Lower leg skin (tissue), 4 donors: ENCODE measurements at regions not wholly inside any gene's neighbourhood (a gene's known extent, or its start where the extent isn't known, plus 50 kb on each side); places are given as distances from the start of the nearest gene placed in this dataset.

ENCODE experiments used
- DNase-seq, 2 donors: peaks; one replicate each; pipeline ENCODE4 v3.0.0-alpha.2; 2019; ENCODE audit warnings: low spot score in 2 of 2
- H3K4me3 ChIP-seq: fragments of 200-600 bp; sonication (generic); 2 replicates; pipeline ENCODE4 v1.5.1; 2017; ENCODE audit warnings: mild to moderate bottlenecking, low read depth; ENCODE audit not compliant: poor library complexity, severe bottlenecking
- POLR2A ChIP-seq, 2 donors: fragments of 450-650 bp; IDR thresholded peaks; one replicate each; pipeline ENCODE4 v1.6.1; 2016 to 2017; ENCODE audit warnings: antibody characterized with exemption in 2 of 2, mild to moderate bottlenecking in 1 of 2, moderate library complexity in 1 of 2
- WGBS, 2 donors: methylation state at CpG; one replicate each; pipeline ENCODE4 v1.1.5; 2018; 5-methylcytosine and 5-hydroxymethylcytosine counted together
- intact Hi-C: fragments of 100-400 bp; cut with DNase I; formaldehyde crosslinking; loops from one replicate; pipeline ENCODE4 v1.15.0; 2023; ENCODE audit warnings: low total_unique reads
- TF ChIP-seq, protein P1 (sequence below), 3 donors: fragments of 450-650 bp; IDR thresholded peaks; one replicate each; pipeline ENCODE4 v1.5.1; 2016; ENCODE audit warnings: antibody characterized with exemption in 3 of 3, mild to moderate bottlenecking in 3 of 3, moderate library complexity in 2 of 3

DNA sequence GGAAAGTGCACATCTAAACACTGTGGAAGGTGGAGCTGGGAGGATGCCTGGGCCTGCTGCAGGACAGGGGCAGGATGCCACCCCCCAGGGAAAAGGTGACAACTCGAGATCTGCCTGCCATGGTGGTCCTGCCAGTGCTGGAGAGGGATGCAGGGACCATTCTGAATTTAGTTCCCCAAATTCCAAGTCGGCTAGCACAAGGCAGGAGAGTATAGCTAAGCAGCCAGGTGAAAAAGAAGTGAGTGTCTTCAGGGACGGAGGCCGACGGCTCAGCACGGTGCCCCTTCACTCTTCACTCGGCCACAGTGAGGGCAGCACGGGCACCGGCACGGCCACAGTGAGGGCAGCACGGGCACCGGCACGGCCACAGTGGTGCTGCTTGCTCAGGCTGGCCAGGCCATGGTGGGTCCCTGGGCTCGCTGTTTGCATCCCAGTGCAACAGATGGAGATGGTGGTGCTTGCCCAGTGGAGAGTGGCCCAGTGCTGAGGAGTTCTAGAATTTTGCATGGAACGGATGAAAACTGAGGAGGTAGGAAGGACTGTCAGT is 161.3 kb upstream of the SHH start:
- WGBS, 2 donors = 86 to 90% methylated on average over 15 of the region's 15 CpGs
- intact Hi-C loops = no loop called here
- TF ChIP-seq, protein P1, sequence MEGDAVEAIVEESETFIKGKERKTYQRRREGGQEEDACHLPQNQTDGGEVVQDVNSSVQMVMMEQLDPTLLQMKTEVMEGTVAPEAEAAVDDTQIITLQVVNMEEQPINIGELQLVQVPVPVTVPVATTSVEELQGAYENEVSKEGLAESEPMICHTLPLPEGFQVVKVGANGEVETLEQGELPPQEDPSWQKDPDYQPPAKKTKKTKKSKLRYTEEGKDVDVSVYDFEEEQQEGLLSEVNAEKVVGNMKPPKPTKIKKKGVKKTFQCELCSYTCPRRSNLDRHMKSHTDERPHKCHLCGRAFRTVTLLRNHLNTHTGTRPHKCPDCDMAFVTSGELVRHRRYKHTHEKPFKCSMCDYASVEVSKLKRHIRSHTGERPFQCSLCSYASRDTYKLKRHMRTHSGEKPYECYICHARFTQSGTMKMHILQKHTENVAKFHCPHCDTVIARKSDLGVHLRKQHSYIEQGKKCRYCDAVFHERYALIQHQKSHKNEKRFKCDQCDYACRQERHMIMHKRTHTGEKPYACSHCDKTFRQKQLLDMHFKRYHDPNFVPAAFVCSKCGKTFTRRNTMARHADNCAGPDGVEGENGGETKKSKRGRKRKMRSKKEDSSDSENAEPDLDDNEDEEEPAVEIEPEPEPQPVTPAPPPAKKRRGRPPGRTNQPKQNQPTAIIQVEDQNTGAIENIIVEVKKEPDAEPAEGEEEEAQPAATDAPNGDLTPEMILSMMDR (IDR thresholded peaks at IDR 0.05) = no peak
- no peak for TF ChIP-seq POLR2A (IDR thresholded peaks at IDR 0.05)
- peak in 1 of 2 donors; percentile 68 for DNase-seq
- no peak overlapping the region for H3K4me3 ChIP-seq

DNA sequence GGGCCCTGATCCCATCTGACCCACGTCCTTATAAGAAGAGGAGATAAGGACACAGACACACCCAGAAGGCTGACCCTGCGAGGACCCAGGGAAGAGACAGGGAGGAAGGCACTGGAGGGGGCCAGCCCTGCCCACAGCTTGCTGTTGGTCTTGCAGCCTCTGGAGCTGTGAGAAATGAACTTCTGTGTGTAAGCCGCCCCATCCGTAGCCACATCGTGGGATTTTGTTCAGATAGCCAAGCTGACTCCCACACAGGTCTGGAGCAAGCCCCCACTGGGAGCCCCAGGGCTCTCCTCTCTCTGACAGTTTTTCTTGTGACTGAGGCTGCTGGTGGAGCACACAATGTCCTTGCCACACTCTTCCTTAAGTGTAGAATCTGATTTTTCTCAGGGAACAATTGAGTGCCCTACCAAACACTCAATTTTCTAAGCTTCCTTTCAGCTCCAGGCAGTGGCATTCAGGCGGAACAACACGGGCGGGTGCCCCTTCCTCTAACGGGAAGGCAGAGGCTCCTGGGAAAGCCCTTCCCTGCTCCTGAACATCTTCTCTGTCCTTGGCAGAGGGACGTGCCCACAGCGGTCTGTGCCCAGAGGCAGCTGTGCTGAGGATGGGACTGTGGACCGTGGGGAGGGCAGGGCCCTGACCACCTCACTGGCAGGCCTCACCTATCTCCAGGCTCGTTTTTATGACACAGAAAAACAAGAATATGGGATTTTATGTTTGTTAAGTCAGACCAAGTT is 160.6 kb upstream of the SHH start:
- WGBS, 2 donors = 54 to 55% methylated on average over 13 of the region's 13 CpGs
- no peak for TF ChIP-seq POLR2A (IDR thresholded peaks at IDR 0.05)
- TF ChIP-seq, protein P1 (IDR thresholded peaks at IDR 0.05) = no peak
- intact Hi-C loops = no loop called here
- DNase-seq = no peak
- no peak overlapping the region for H3K4me3 ChIP-seq

DNA sequence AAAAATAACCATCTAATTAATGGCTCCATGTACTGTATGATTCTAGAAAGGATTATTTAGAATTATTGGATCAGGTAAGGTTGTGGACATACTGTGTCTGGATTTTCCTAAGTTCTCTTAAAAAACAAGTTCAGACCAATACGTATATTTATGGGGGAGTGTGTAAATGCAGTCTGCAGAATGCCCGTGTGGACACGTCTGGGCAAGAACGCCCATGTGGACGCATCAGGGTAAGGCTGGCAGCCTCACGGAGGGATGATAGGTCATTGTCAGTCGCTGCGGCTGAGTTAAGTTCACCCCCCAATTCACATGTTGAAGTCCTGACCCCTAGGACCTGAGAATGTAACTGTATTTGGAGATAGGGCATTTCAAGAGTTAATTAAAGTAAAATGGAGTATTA is 160.0 kb upstream of the SHH start:
- H3K4me3 ChIP-seq = no peak overlapping the region
- no peak for TF ChIP-seq POLR2A (IDR thresholded peaks at IDR 0.05)
- TF ChIP-seq, protein P1 (IDR thresholded peaks at IDR 0.05) = no peak
- intact Hi-C loops = no loop called here
- 61 to 63% methylated on average over 8 of the region's 8 CpGs for WGBS, 2 donors
- peak in 1 of 2 donors; percentile 68 for DNase-seq

DNA sequence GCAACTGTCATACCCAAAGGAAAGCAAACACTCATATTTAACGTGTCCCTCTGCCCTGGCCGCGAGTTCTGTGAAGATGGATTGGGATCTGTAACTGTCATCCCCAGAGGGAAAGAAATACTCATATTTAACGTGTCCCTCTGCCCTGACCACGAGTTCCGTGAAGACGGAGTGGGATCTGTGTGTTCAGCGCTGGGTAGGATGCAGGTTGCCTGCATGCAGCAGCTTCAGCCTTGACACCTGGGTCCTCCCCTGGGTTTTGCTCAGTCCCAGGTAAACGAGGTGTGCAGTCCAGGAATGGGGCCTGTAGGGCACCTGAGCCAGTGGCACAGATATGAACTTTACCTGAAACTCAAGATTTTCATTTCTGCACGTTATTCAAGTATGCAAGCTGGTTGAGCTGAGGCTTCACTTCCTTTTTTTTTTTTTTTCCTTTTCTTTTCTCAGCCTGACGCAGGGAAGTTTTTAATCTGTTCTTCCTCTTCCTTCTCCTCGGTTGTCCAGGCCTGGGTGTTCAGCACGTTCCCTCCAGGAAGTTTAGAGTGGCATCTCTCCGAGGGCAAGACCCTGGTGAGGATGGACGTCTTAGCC is 159.0 kb upstream of the SHH start:
- no peak for TF ChIP-seq POLR2A (IDR thresholded peaks at IDR 0.05)
- TF ChIP-seq, protein P1 (IDR thresholded peaks at IDR 0.05) = no peak
- H3K4me3 ChIP-seq = no peak overlapping the region
- WGBS, 2 donors = 69 to 71% methylated on average over 15 of the region's 15 CpGs
- intact Hi-C loops = no loop called here
- peak in 1 of 2 donors; percentile 59 for DNase-seq

DNA sequence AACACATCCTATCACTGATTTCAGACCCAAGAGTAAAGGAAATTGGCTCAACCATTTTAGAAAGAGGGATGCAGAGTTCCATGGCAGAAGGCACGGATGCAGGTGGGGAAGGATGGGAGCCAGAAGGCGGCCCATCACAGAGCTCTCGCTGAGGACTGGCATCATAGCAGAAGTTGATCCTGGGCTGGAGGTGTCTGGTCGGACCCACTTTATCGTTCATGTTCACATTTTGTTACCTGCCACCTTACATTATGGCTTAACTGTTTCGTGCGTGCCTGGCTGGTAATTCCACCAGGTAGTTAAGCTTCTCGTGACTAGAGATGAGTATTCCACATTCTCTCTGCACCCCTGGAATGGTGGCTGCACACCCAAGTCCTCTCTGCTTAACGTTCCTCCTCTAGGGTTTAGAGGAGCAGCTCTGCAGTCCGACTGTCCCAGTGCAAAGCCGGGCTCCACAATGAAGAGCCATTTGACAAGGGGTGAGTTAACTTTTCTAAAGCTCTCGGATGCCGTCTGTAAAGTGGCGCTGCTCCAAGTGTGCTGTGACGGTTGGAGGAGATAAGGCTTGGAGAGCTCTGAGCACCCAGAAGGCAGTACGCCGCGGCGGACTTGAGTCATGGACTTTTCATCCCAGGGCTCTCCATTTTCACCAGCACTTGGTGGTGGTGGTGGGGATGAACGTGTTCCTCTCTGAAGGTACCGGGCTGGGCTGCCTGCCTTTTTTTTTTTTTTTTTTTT is 157.1 kb upstream of the SHH start:
- no peak overlapping the region for H3K4me3 ChIP-seq
- intact Hi-C loops = no loop called here
- WGBS, 2 donors = 86 to 89% methylated on average over 21 of the region's 21 CpGs
- DNase-seq = peak in 1 of 2 donors; percentile 63
- TF ChIP-seq, protein P1 (IDR thresholded peaks at IDR 0.05) = no peak
- no peak for TF ChIP-seq POLR2A (IDR thresholded peaks at IDR 0.05)
